Suprapubic skin (tissue), 4 donors: ENCODE measurements at regions not wholly inside any gene's neighbourhood (a gene's known extent, or its start where the extent isn't known, plus 50 kb on each side); places are given as distances from the start of the nearest gene placed in this dataset.

Source experiments
- DNase-seq, 2 donors: peaks; one replicate each; pipeline ENCODE4 v3.0.0-alpha.2; 2019; ENCODE audit warnings: low spot score in 2 of 2
- H3K27ac ChIP-seq: fragments of 200-600 bp; sonication (generic); one replicate; pipeline ENCODE4 v1.5.1; 2019
- H3K27me3 ChIP-seq: fragments of 200-600 bp; sonication (generic); one replicate; pipeline ENCODE4 v1.5.1; 2019
- H3K36me3 ChIP-seq: fragments of 200-600 bp; sonication (generic); one replicate; pipeline ENCODE4 v1.5.1; 2019
- H3K4me1 ChIP-seq: fragments of 200-600 bp; sonication (generic); one replicate; pipeline ENCODE4 v1.5.1; 2019
- H3K4me3 ChIP-seq: fragments of 200-600 bp; sonication (generic); one replicate; pipeline ENCODE4 v1.5.1; 2019; ENCODE audit warnings: mild to moderate bottlenecking
- H3K9me3 ChIP-seq: fragments of 200-600 bp; sonication (generic); one replicate; pipeline ENCODE4 v1.5.1; 2019
- EP300 ChIP-seq: sonication (generic); formaldehyde crosslinking; IDR thresholded peaks from one replicate; pipeline ENCODE4 v1.6.1; 2017; ENCODE audit warnings: antibody characterized with exemption
- POLR2A ChIP-seq, 2 donors: fragments of 450-650 bp; IDR thresholded peaks; one replicate each; pipeline ENCODE4 v1.6.1; 2017; ENCODE audit warnings: antibody characterized with exemption in 2 of 2, mild to moderate bottlenecking in 2 of 2, moderate library complexity in 2 of 2
- POLR2AphosphoS5 ChIP-seq, 3 donors: sonication (generic); formaldehyde crosslinking; IDR thresholded peaks; one replicate each; pipeline ENCODE4 v1.6.1; 2017; ENCODE audit warnings: antibody characterized with exemption in 3 of 3
- WGBS: methylation state at CpG from one replicate; pipeline ENCODE4 v1.1.5; 2018; 5-methylcytosine and 5-hydroxymethylcytosine counted together
- TF ChIP-seq, protein P1 (sequence below), 2 donors: fragments of 200-600 bp in 1 of 2; fragments of 450-650 bp in 1 of 2; sonication (generic) in 1 of 2; IDR thresholded peaks; one replicate each; pipeline ENCODE4 v1.5.1; 2016 to 2019; ENCODE audit warnings: antibody characterized with exemption in 2 of 2, mild to moderate bottlenecking in 1 of 2, moderate library complexity in 1 of 2

DNA sequence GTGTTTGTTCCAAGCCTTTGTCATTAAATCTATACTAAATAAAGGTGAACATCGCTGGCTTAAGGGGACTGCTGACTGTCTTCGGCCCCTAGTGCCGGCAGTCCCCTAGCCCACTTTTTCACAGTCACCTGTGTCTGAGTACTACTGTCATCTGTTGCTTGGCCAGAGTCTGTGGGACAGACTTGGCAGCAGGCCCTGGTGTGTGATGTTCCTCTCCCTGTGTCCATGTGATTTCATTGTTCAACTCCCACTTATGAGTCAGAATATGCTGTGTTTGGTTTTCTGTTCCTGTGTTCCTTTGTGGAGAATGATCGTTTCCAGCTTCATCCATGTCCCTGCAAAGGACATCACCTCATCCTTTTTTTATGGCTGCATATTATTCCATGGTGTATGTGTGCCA, 133.4 kb downstream of the HAO1 start:
- H3K4me1 ChIP-seq, result no peaks in the 10 kb centered on the region
- no peaks in the 10 kb centered on the region for H3K36me3 ChIP-seq
- no peaks in the 10 kb centered on the region for H3K27me3 ChIP-seq
- TF ChIP-seq, protein P1, sequence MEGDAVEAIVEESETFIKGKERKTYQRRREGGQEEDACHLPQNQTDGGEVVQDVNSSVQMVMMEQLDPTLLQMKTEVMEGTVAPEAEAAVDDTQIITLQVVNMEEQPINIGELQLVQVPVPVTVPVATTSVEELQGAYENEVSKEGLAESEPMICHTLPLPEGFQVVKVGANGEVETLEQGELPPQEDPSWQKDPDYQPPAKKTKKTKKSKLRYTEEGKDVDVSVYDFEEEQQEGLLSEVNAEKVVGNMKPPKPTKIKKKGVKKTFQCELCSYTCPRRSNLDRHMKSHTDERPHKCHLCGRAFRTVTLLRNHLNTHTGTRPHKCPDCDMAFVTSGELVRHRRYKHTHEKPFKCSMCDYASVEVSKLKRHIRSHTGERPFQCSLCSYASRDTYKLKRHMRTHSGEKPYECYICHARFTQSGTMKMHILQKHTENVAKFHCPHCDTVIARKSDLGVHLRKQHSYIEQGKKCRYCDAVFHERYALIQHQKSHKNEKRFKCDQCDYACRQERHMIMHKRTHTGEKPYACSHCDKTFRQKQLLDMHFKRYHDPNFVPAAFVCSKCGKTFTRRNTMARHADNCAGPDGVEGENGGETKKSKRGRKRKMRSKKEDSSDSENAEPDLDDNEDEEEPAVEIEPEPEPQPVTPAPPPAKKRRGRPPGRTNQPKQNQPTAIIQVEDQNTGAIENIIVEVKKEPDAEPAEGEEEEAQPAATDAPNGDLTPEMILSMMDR (IDR thresholded peaks at IDR 0.05), result no peak
- TF ChIP-seq EP300 (no peak), POLR2A (IDR thresholded peaks at IDR 0.05) (no peak), POLR2AphosphoS5 (IDR thresholded peaks at IDR 0.05) (no peak)
- WGBS, result 90% methylated on average over 4 of the region's 4 CpGs
- no peak for DNase-seq
- H3K4me3 ChIP-seq, result no peak overlapping the region
- H3K9me3 ChIP-seq, result no peaks in the 10 kb centered on the region
- H3K27ac ChIP-seq, result no peak overlapping the region

DNA sequence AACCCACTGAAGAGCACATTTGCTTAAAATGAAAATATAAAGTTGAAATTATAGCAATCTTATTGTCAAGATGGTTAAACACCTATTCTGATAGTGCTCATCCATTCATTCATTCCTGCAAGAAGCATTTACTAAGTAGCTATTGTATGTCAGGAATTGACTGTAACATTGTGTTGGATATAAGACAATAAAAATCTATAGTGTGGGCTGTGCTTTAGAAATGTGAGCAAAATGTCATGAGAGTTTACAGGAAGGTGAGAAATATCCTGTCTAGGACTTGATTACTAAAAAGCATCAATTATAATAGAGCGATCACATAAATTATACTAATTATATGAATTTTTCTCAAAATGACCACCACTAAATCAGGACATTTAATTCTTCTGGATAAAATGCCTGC, 123.0 kb downstream of the HAO1 start:
- Histone ChIP-seq H3K27me3 (no peaks in the 10 kb centered on the region), H3K9me3 (no peaks in the 10 kb centered on the region), H3K4me1 (no peaks in the 10 kb centered on the region), H3K27ac (no peak overlapping the region), H3K4me3 (no peak overlapping the region), H3K36me3 (no peaks in the 10 kb centered on the region)
- no peak for TF ChIP-seq POLR2A (IDR thresholded peaks at IDR 0.05)
- TF ChIP-seq, protein P1 (IDR thresholded peaks at IDR 0.05), result no peak
- no peak for TF ChIP-seq POLR2AphosphoS5 (IDR thresholded peaks at IDR 0.05)
- no peak for TF ChIP-seq EP300
- DNase-seq, result no peak
- WGBS, result 94% methylated on average over 1 of the region's 1 CpG

DNA sequence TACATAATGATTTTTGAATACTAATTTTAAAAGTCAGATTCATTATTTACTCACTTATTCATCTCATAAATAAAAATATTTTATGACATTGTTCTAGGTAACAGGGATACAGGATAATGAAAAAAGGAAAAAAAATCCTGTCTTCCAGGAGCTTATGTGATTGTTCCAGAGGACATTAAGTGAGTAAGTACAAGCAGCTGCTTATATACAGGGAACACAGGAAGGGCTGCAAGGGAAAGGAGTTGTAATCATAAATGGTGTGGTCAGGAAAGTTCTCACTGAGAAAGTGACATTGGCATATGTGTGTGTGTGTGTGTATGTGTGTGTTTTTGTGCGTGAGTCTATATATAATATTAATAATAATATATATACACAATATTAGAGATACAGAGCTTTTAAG, 121.8 kb downstream of the HAO1 start:
- Histone ChIP-seq H3K4me1 (no peaks in the 10 kb centered on the region), H3K36me3 (no peaks in the 10 kb centered on the region)

DNA sequence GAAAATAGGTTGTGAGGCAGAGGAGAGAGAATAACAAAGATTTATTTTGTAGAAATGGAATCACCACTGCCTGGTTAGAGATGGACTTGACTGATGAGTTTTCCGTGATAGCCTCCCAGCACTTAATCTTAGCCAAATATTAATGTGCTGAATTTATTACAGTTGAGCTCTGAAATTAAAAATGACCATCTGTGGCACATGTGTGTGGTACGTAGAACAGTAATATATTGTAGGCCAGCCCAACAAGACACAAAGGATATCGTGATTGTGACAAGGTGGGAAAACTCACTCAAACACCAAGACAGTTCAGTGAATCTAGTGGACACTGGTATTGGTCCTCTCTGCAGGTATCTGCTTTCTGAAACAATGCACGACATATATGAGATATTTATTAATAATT, 119.4 kb downstream of the HAO1 start:
- DNase-seq, result no peak
- 67% methylated on average over 4 of the region's 4 CpGs for WGBS
- Histone ChIP-seq H3K9me3 (no peaks in the 10 kb centered on the region), H3K27ac (no peak overlapping the region), H3K27me3 (no peaks in the 10 kb centered on the region), H3K36me3 (no peaks in the 10 kb centered on the region), H3K4me1 (no peaks in the 10 kb centered on the region), H3K4me3 (no peak overlapping the region)
- TF ChIP-seq POLR2A (IDR thresholded peaks at IDR 0.05), result no peak
- TF ChIP-seq POLR2AphosphoS5 (IDR thresholded peaks at IDR 0.05), result no peak
- TF ChIP-seq, protein P1 (IDR thresholded peaks at IDR 0.05), result no peak
- TF ChIP-seq EP300, result no peak

More for the DNA sequence above, 121.8 kb downstream of the HAO1 start:
- Histone ChIP-seq H3K4me3 (no peak overlapping the region), H3K9me3 (no peaks in the 10 kb centered on the region), H3K27ac (no peak overlapping the region), H3K27me3 (no peaks in the 10 kb centered on the region)
- no peak for DNase-seq
- WGBS, result 86% methylated on average over 1 of the region's 1 CpG
- TF ChIP-seq, protein P1 (IDR thresholded peaks at IDR 0.05), result no peak
- no peak for TF ChIP-seq POLR2A (IDR thresholded peaks at IDR 0.05)
- TF ChIP-seq EP300, result no peak
- TF ChIP-seq POLR2AphosphoS5 (IDR thresholded peaks at IDR 0.05), result no peak

DNA sequence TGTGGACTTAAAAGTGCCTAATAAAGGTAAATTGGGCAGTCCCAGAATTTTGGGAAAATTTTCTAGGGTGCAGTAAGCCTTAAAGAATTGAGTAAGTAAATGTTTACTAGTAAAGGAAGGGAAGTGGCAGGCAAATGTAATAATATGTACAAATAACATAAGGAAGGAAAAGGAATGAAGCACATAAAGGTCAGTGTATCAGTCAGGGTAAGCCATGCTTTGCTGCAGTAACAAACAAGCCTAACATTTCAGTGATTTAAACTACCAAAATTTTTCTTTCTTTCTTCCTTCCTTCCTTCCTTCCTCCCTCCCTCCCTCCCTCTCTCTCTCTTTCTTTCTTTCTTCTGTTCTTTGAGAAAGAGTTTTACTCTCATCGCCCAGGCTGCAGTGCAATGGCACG, 117.5 kb downstream of the HAO1 start:
- no peak for TF ChIP-seq POLR2AphosphoS5 (IDR thresholded peaks at IDR 0.05)
- TF ChIP-seq, protein P1 (IDR thresholded peaks at IDR 0.05), result no peak
- TF ChIP-seq POLR2A (IDR thresholded peaks at IDR 0.05), result no peak
- TF ChIP-seq EP300, result no peak
- WGBS, result 97% methylated on average over 2 of the region's 2 CpGs
- no peaks in the 10 kb centered on the region for H3K36me3 ChIP-seq

More for the DNA sequence above, 117.5 kb downstream of the HAO1 start:
- Histone ChIP-seq H3K4me3 (no peak overlapping the region), H3K27me3 (no peaks in the 10 kb centered on the region), H3K27ac (no peak overlapping the region), H3K4me1 (no peaks in the 10 kb centered on the region), H3K9me3 (no peaks in the 10 kb centered on the region)
- no peak for DNase-seq
